K562 (cell line): ENCODE measurements at regions not wholly inside any gene's neighbourhood (a gene's known extent, or its start where the extent isn't known, plus 50 kb on each side); places are given as distances from the start of the nearest gene placed in this dataset.

ENCODE experiments used
- ATAC-seq: fragments of 200-7000 bp; cut with Tn5 transposase; 3 replicates; pipeline ENCODE4 v1.9.1; 2020; ENCODE audit warnings: moderate library complexity
- BruUV-seq: library from RNA; stranded (reverse); fragments of 400-500 nt; replicated peaks from 2 replicates; lab custom pipeline; 2021; lab: Mats Ljungman, UMichigan
- CTCF ChIA-PET: fragments of 300-600 bp; formaldehyde crosslinking; extraction: SDS; loops from one replicate; lab custom pipeline; 2021; ENCODE audit warnings: low intra/inter-chr PET ratio; lab: Yijun Ruan, JAX
- POLR2A ChIA-PET: fragments of 300-600, 350-650 bp; sonication (Branson Sonifier 250); formaldehyde crosslinking; extraction: SDS; loops from one replicate; lab custom pipeline; 2021; ENCODE audit warnings: antibody characterized with exemption, inconsistent platforms; lab: Yijun Ruan, JAX
- DNase-seq, 4 experiments: peaks; one replicate each; pipeline versions ENCODE4 v3.0.0 to v3.0.0-alpha.2; 2011 to 2018; ENCODE audit warnings: low spot score in 3 of 4, mixed read lengths in 3 of 4; ENCODE audit errors: extremely low read depth in 1 of 4
- FAIRE-seq: peaks from 2 replicates; lab custom pipeline; 2011; peaks lifted over from hg19 to GRCh38; lab: Jason Lieb, UNC
- H2AFZ ChIP-seq: 2 replicates; pipeline ENCODE4 v1.6.0; 2011; ENCODE audit warnings: low read depth, low read length, control low read depth, inconsistent platforms
- H3K27ac ChIP-seq: fragments of 200-600 bp; 3 replicates; pipeline ENCODE4 v1.8.0; 2011; ENCODE audit warnings: low read depth, mild to moderate bottlenecking, control low read depth, inconsistent platforms, low read length, moderate library complexity, mixed read lengths; ENCODE audit errors: extremely low read depth
- H3K27me3 ChIP-seq, 2 experiments: fragments of 300-600 bp in 1 of 2; 2 replicates in 1 of 2; 3 replicates in 1 of 2; pipeline versions ENCODE4 v1.6.0 to v1.8.0; 2011; ENCODE audit warnings: inconsistent platforms in 2 of 2, low read length in 2 of 2, mild to moderate bottlenecking in 1 of 2, mixed read lengths in 1 of 2, moderate library complexity in 1 of 2; ENCODE audit not compliant: control insufficient read depth in 2 of 2, insufficient read depth in 2 of 2
- H3K36me3 ChIP-seq: fragments of 300-600 bp; 3 replicates; pipeline ENCODE4 v1.8.0; 2011; ENCODE audit warnings: mild to moderate bottlenecking, low read length, inconsistent platforms; ENCODE audit not compliant: control insufficient read depth, insufficient read depth
- H3K4me1 ChIP-seq, 2 experiments: fragments of 200-600 bp in 1 of 2; replicated peaks in 1 of 2; 2 replicates in 1 of 2; 3 replicates in 1 of 2; pipeline versions ENCODE4 v1.5.1 to v1.8.0; 2011; ENCODE audit warnings: inconsistent platforms in 2 of 2, low read length in 2 of 2, mild to moderate bottlenecking in 1 of 2, mixed read lengths in 1 of 2, moderate library complexity in 1 of 2; ENCODE audit not compliant: control insufficient read depth in 2 of 2, insufficient read depth in 2 of 2
- H3K4me2 ChIP-seq: 2 replicates; pipeline ENCODE4 v1.6.1; 2011; ENCODE audit warnings: low read length, control low read depth, inconsistent platforms, mixed read lengths; ENCODE audit not compliant: insufficient read depth
- H3K4me3 ChIP-seq: fragments of 200-600 bp; sonication (generic), shearing (Covaris generic); 2 replicates; pipeline ENCODE4 v1.5.1; 2016; ENCODE audit warnings: control low read depth, inconsistent platforms
- H3K79me2 ChIP-seq: fragments of 200-600 bp; 3 replicates; pipeline ENCODE4 v1.8.0; 2011; ENCODE audit warnings: low read length, inconsistent platforms; ENCODE audit not compliant: control insufficient read depth, insufficient read depth
- H3K9ac ChIP-seq, 2 experiments: 2 replicates each; pipeline versions ENCODE4 v1.6.0 to v1.6.1; 2011; ENCODE audit warnings: low read depth in 2 of 2, low read length in 2 of 2, control low read depth in 1 of 2, inconsistent platforms in 1 of 2, mild to moderate bottlenecking in 1 of 2, mixed read lengths in 1 of 2; ENCODE audit not compliant: insufficient read depth in 1 of 2
- H3K9me1 ChIP-seq: one replicate; pipeline ENCODE4 v1.6.0; 2011; ENCODE audit warnings: inconsistent platforms, mild to moderate bottlenecking, low read length, moderate library complexity; ENCODE audit not compliant: control insufficient read depth, insufficient read depth
- H3K9me3 ChIP-seq: replicated peaks from 2 replicates; pipeline ENCODE4 v1.5.1; 2011; ENCODE audit warnings: low read depth, low read length, inconsistent platforms; ENCODE audit not compliant: control insufficient read depth, insufficient read depth
- H4K20me1 ChIP-seq: replicated peaks from 2 replicates; pipeline ENCODE4 v1.6.1; 2011; ENCODE audit warnings: low read length, inconsistent platforms, mixed read lengths; ENCODE audit not compliant: control insufficient read depth, insufficient read depth
- BACH1 ChIP-seq: fragments of 200-800 bp; sonication (Bioruptor generic); IDR thresholded peaks from 2 replicates; pipeline ENCODE4 v1.6.1; 2016; ENCODE audit warnings: missing genetic modification characterization, missing compliant biosample characterization
- BDP1 ChIP-seq: IDR thresholded peaks from 3 replicates; pipeline ENCODE4 v1.6.1; 2011; ENCODE audit not compliant: insufficient read length, insufficient read depth
- DNMT1 ChIP-seq: fragments of 450-650 bp; IDR thresholded peaks from 2 replicates; pipeline ENCODE4 v1.6.1; 2016; ENCODE audit warnings: antibody characterized with exemption, mild to moderate bottlenecking
- NBN ChIP-seq: fragments of 450-650 bp; IDR thresholded peaks from 2 replicates; pipeline ENCODE4 v1.6.1; 2016; ENCODE audit warnings: low read depth, mild to moderate bottlenecking
- NFE2L1 ChIP-seq: fragments of 450-650 bp; IDR thresholded peaks from 2 replicates; pipeline ENCODE4 v1.6.1; 2016; ENCODE audit warnings: missing genetic modification characterization, low read depth, mild to moderate bottlenecking, missing compliant biosample characterization, moderate library complexity, borderline replicate concordance
- SAFB2 ChIP-seq: fragments of 200-400 bp; formaldehyde crosslinking; IDR thresholded peaks from 2 replicates; pipeline ENCODE4 v1.6.1; 2018; ENCODE audit warnings: borderline replicate concordance, low read length, low read depth, moderate library complexity; ENCODE audit not compliant: severe bottlenecking
- SFPQ ChIP-seq: fragments of 200-400 bp; formaldehyde crosslinking; IDR thresholded peaks from 2 replicates; pipeline ENCODE4 v1.6.1; 2017; ENCODE audit warnings: mild to moderate bottlenecking, low read depth, low read length, moderate library complexity
- SIRT6 ChIP-seq: IDR thresholded peaks from one replicate; pipeline ENCODE4 v1.6.1; 2012; ENCODE audit warnings: low read depth, mild to moderate bottlenecking, control low read depth, inconsistent platforms, low read length, moderate library complexity
- SPI1 ChIP-seq: IDR thresholded peaks from 2 replicates; pipeline ENCODE4 v1.6.1; 2011; ENCODE audit warnings: low read depth, low read length, control low read depth, borderline replicate concordance
- ZNF668 ChIP-seq: fragments of 250-450 bp; sonication (Bioruptor Pico); IDR thresholded peaks from 2 replicates; pipeline ENCODE4 v1.8.0; 2022; ENCODE audit warnings: mild to moderate bottlenecking, inconsistent platforms
- WGBS: fragments of 100-300 bp; shearing (Covaris generic); methylation state at CpG from one replicate; pipeline ENCODE4 v1.1.6; 2016; ENCODE audit warnings: low coverage, mixed read lengths; ENCODE audit not compliant: insufficient coverage; ENCODE audit errors: missing lambda C conversion rate; 5-methylcytosine and 5-hydroxymethylcytosine counted together
- in situ Hi-C: fragments of 300-500 bp; cut with MboI; formaldehyde crosslinking; loops from 4 replicates; pipeline ENCODE4 v1.15.0; 2018; ENCODE audit warnings: inconsistent platforms, mixed read lengths
- intact Hi-C: fragments of 100-400 bp; cut with micrococcal nuclease; formaldehyde crosslinking; loops from 2 replicates; pipeline ENCODE4 v1.14.2; 2022

GRCh38 chr15:88323976-88324740 lies 67.6 kb upstream of the NTRK3 start:
- DNase-seq (no peak), ATAC-seq (no peak)
- no peaks in the 10 kb centered on the region for H4K20me1 ChIP-seq
- H3K27me3 ChIP-seq, result peaks cover 2 to 20% of the 10 kb centered on the region in 2 experiments; a peak in 2 of 5 replicates
- H3K4me3 ChIP-seq, result no peak overlapping the region
- H3K27ac ChIP-seq, result no peak overlapping the region
- in situ Hi-C loops, result no loop called here
- H3K36me3 ChIP-seq, result no peaks in the 10 kb centered on the region
- H3K9me3 ChIP-seq, result no peaks in the 10 kb centered on the region
- CTCF ChIA-PET, result no interaction called here
- TF ChIP-seq SAFB2 (no peak), BDP1 (no peak), NBN (no peak), NFE2L1 (tag) (no peak), DNMT1 (no peak), SIRT6 (no peak), BACH1 (no peak), SPI1 (no peak), ZNF668 (CRISPR knock-in tag) (no peak), SFPQ (no peak)
- TF ChIP-seq, all 486 proteins: peak for 0
- no peak overlapping the region for H3K9ac ChIP-seq
- H3K4me1 ChIP-seq, result no peaks in the 10 kb centered on the region
- no peak overlapping the region for H2AFZ ChIP-seq
- H3K4me2 ChIP-seq, result no peak overlapping the region
- POLR2A ChIA-PET, result no interaction called here
- BruUV-seq, result no TSS peak
- intact Hi-C loops, result no loop called here
- WGBS, result under 1% methylated on average over 18 of the region's 18 CpGs
- H3K79me2 ChIP-seq, result no peaks in the 10 kb centered on the region
- no peak for FAIRE-seq
- H3K9me1 ChIP-seq, result no peaks in the 10 kb centered on the region
